ENCODE measurements at regions not wholly inside any gene's neighbourhood (a gene's known extent, or its start where the extent isn't known, plus 50 kb on each side); places are given as distances from the start of the nearest gene placed in this dataset.
"Not testable (repeated sequence)": the region's sequence is repeated elsewhere in the genome, so short reads cannot be mapped to it uniquely, and the experiment has no call there.

- DNase-seq = no peak
Observed at GRCh38 chr12:127829281-127830064, 437.5 kb upstream of the TMEM132C start.

GRCh38 chr12:127830065-127830460 is 436.9 kb upstream of the TMEM132C start:
- DNase-seq = no peak

GRCh38 chr12:127830730-127831129 is 436.2 kb upstream of the TMEM132C start:
- DNase-seq = no peak

- DNase-seq = no peak
Observed at GRCh38 chr12:127832172-127832571, 434.8 kb upstream of the TMEM132C start.

GRCh38 chr12:127836802-127837201 is 430.2 kb upstream of the TMEM132C start:
- not testable (repeated sequence) for DNase-seq

- no peak for DNase-seq
Observed at GRCh38 chr12:127857661-127858060, 409.3 kb upstream of the TMEM132C start.

- DNase-seq = no peak
Observed at GRCh38 chr12:127860536-127860935, 406.4 kb upstream of the TMEM132C start.

- no peak for DNase-seq
Observed at GRCh38 chr12:127861406-127861805, 405.6 kb upstream of the TMEM132C start.

- no peak for DNase-seq
Observed at GRCh38 chr12:127873306-127873705, 393.7 kb upstream of the TMEM132C start.

GRCh38 chr12:127881371-127882140 is 385.4 kb upstream of the TMEM132C start:
- no peak for DNase-seq

- DNase-seq = no peak
Observed at GRCh38 chr12:127883013-127883412, 384.0 kb upstream of the TMEM132C start.

GRCh38 chr12:127885954-127886750 is 380.8 kb upstream of the TMEM132C start:
- no peak for DNase-seq

GRCh38 chr12:127886827-127887226 is 380.1 kb upstream of the TMEM132C start:
- no peak for DNase-seq

GRCh38 chr12:127888943-127889719 is 377.8 kb upstream of the TMEM132C start:
- no peak for DNase-seq

GRCh38 chr12:127893895-127894609 is 372.9 kb upstream of the TMEM132C start:
- no peak for DNase-seq

GRCh38 chr12:127896661-127897060 is 370.3 kb upstream of the TMEM132C start:
- no peak for DNase-seq

GRCh38 chr12:127898616-127899015 is 368.4 kb upstream of the TMEM132C start:
- DNase-seq = no peak

- no peak for DNase-seq
Observed at GRCh38 chr12:127899971-127900370, 367.0 kb upstream of the TMEM132C start.

GRCh38 chr12:127900386-127900785 is 366.6 kb upstream of the TMEM132C start:
- DNase-seq = no peak

- DNase-seq = no peak
Observed at GRCh38 chr12:127903146-127903545, 363.8 kb upstream of the TMEM132C start.

- no peak for DNase-seq
Observed at GRCh38 chr12:127909041-127909440, 357.9 kb upstream of the TMEM132C start.

GRCh38 chr12:127911291-127911690 is 355.7 kb upstream of the TMEM132C start:
- no peak for DNase-seq
